ENCODE measurements at regions not wholly inside any gene's neighbourhood (a gene's known extent, or its start where the extent isn't known, plus 50 kb on each side); places are given as distances from the start of the nearest gene placed in this dataset.
A peak's percentile ranks its signal among the peaks of the same experiment; 100 is the strongest.

GRCh38 chr9:81861644-81862043, 66.6 kb upstream of the SPATA31D4 start:
- in situ Hi-C loops (cut with HindIII; ENCODE audit: low pct_unique_long_range_greater_than_20kb, low sequenced_read_pairs) = no loop called here
- DNase-seq (ENCODE audit: low read depth, low spot score) = no peak

GRCh38 chr9:81868145-81868544, 60.1 kb upstream of the SPATA31D4 start:
- in situ Hi-C loops (cut with HindIII; ENCODE audit: low pct_unique_long_range_greater_than_20kb, low sequenced_read_pairs) = no loop called here
- DNase-seq (ENCODE audit: low read depth, low spot score) = peak; percentile 42

GRCh38 chr9:81871695-81872094, 56.5 kb upstream of the SPATA31D4 start:
- DNase-seq (ENCODE audit: low read depth, low spot score) = no peak
- in situ Hi-C loops (cut with HindIII; ENCODE audit: low pct_unique_long_range_greater_than_20kb, low sequenced_read_pairs) = no loop called here

- in situ Hi-C loops (cut with HindIII; ENCODE audit: low pct_unique_long_range_greater_than_20kb, low sequenced_read_pairs) = no loop called here
- DNase-seq (ENCODE audit: low read depth, low spot score) = no peak
Measured at GRCh38 chr9:81874250-81874649, 54.0 kb upstream of the SPATA31D4 start.

- DNase-seq (ENCODE audit: low read depth, low spot score) = no peak
Measured at GRCh38 chr9:81874931-81875330, 53.3 kb upstream of the SPATA31D4 start.

GRCh38 chr9:81877047-81877446, 51.2 kb upstream of the SPATA31D4 start:
- in situ Hi-C loops (cut with HindIII; ENCODE audit: low pct_unique_long_range_greater_than_20kb, low sequenced_read_pairs) = no loop called here
- no peak for DNase-seq (ENCODE audit: low read depth, low spot score)

More at GRCh38 chr9:81874931-81875330, 53.3 kb upstream of the SPATA31D4 start:
- in situ Hi-C loops (cut with HindIII; ENCODE audit: low pct_unique_long_range_greater_than_20kb, low sequenced_read_pairs) = no loop called here
